ENCODE measurements at regions not wholly inside any gene's neighbourhood (a gene's known extent, or its start where the extent isn't known, plus 50 kb on each side); places are given as distances from the start of the nearest gene placed in this dataset.

- no peak for TF ChIP-seq CTCF (IDR thresholded peaks at IDR 0.05)
- no peak for TF ChIP-seq ZFX (IDR thresholded peaks at IDR 0.05; ENCODE audit: borderline replicate concordance)
These were observed 275.9 kb upstream of the NR2F2 start for GRCh38 chr15:96054621-96055020.

Measured in 22Rv1 (cell line).